ENCODE measurements at regions not wholly inside any gene's neighbourhood (a gene's known extent, or its start where the extent isn't known, plus 50 kb on each side); places are given as distances from the start of the nearest gene placed in this dataset.

DNA sequence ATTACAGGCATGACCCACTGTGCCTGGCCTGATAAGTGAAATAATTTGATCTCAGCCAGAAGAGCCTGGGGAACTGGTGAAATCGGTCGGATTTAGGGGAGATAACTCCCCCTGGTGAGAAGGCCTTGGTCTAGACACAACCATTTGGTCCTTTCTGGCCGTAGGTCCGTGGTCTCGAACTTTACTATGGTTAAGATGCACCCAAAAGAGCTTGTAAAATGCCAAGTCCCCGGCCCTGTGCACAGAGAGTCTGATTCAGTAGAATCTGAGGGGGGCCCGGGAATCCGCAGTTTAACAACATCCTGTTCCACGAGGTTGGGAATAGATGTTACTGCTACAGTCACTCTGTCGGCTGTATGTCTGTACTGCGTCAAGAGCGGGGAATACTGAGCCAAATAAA is 140.7 kb downstream of the C9orf50 start:
- ChIA-PET CTCF (no interaction called here), POLR2A (ENCODE audit: unreplicated experiment) (interaction anchor here (0.5 kb wide), 1 partner anchor 306 kb away, joined by 9 read pairs; no protein-coding TSS in a partner anchor)
- dilution Hi-C loops (cut with HindIII; ENCODE audit: low sequenced_read_pairs, unreplicated experiment) = no loop called here
- no TSS peak for BruUV-seq (replicated peaks)
- H2AFZ ChIP-seq (replicated peaks; ENCODE audit: low read length, poor library complexity) = peak overlapping the region; percentile 24
- ATAC-seq (ENCODE audit: low read depth) (no peak), DNase-seq (no peak)
- no peaks in the 10 kb centered on the region for H3K36me3 ChIP-seq (ENCODE audit: control insufficient read depth, insufficient read depth, low read length)
- peak overlapping the region; percentile 92 for H3K14ac ChIP-seq (replicated peaks; ENCODE audit: low read depth, low read length)
- H3K18ac ChIP-seq (ENCODE audit: low read depth, low read length) = peak overlapping the region; percentile 6; the same call in 1 of the 2 replicates
- intact Hi-C loops (cut with micrococcal nuclease) = no loop called here
- H4K91ac ChIP-seq (ENCODE audit: insufficient read depth, low read depth, low read length) = peak overlapping the region; percentile 97
- H3K4me1 ChIP-seq (ENCODE audit: control insufficient read depth, insufficient read depth, low read length) = peaks cover 31% of the 10 kb centered on the region
- peak overlapping the region; percentile 85 for H2AK9ac ChIP-seq (replicated peaks; ENCODE audit: low read depth, low read length, poor library complexity)
- peak overlapping the region; percentile 77; the same call in 1 of the 2 replicates for H3K23ac ChIP-seq (ENCODE audit: low read depth, low read length)
- peaks cover 15 to 28% of the 10 kb centered on the region in 2 experiments for H3K79me1 ChIP-seq (ENCODE audit: low read depth in 1 of 2, low read length in 2 of 2)
- in situ Hi-C loops (cut with MboI; ENCODE audit: low sequenced_read_pairs) = no loop called here
- peaks cover 39% of the 10 kb centered on the region for H3K9me1 ChIP-seq (ENCODE audit: insufficient read depth, low read length)
- peak overlapping the region; percentile 73 for H2BK5ac ChIP-seq (ENCODE audit: low read depth, low read length, poor library complexity, severe bottlenecking)
- peak overlapping the region; percentile 97 for H2AK5ac ChIP-seq (ENCODE audit: low read depth, low read length)
- WGBS, 2 experiments (ENCODE audit: extremely low coverage in 2 of 2, insufficient read length in 1 of 2) = 56% methylated on average over 7 of the region's 12 CpGs; no CpG with 5 or more reads in 1 of the 2 experiments
- peak overlapping the region; percentile 36 for H3K27ac ChIP-seq (ENCODE audit: insufficient read depth, low read length)
- no peak overlapping the region for H3K9ac ChIP-seq (ENCODE audit: low read depth, low read length)
- no peak overlapping the region for H3K4me2 ChIP-seq (ENCODE audit: low read depth, low read length)
- no peaks in the 10 kb centered on the region for H4K20me1 ChIP-seq (ENCODE audit: insufficient read depth, low read length)
- H3K4ac ChIP-seq (ENCODE audit: low read depth, low read length) = peak overlapping the region; percentile 98
- peak overlapping the region; percentile 41 for H4K5ac ChIP-seq (ENCODE audit: low read depth, low read length)
- peak overlapping the region; percentile 92; the same call in 2 of the 3 replicates for H2BK15ac ChIP-seq (ENCODE audit: low read depth, low read length)
- H2BK20ac ChIP-seq (ENCODE audit: low read depth, low read length) = peak overlapping the region; percentile 94
- H3K56ac ChIP-seq (ENCODE audit: extremely low read depth, insufficient read depth, low read length) = no peak overlapping the region; the same call in 1 of the 2 replicates
- H2BK120ac ChIP-seq (ENCODE audit: low read depth, low read length) = peak overlapping the region; percentile 95
- no peaks in the 10 kb centered on the region for H3K9me3 ChIP-seq (ENCODE audit: control insufficient read depth, insufficient read depth, low read length)
- TF ChIP-seq POLR2A (IDR thresholded peaks at IDR 0.05; ENCODE audit: low read depth, low read length) (no peak), RCOR1 (IDR thresholded peaks at IDR 0.05; ENCODE audit: insufficient replicate concordance, low read length) (no peak), MXI1 (IDR thresholded peaks at IDR 0.05; ENCODE audit: borderline replicate concordance, low read depth, low read length) (no peak), NFE2L2 (IDR thresholded peaks at IDR 0.05; ENCODE audit: low read depth, low read length) (no peak), CTCF (conservative IDR thresholded peaks at IDR 0.05; ENCODE audit: low read depth, low read length) (no peak; the same call in 1 of the 2 replicates)
- TF ChIP-seq, protein P1, sequence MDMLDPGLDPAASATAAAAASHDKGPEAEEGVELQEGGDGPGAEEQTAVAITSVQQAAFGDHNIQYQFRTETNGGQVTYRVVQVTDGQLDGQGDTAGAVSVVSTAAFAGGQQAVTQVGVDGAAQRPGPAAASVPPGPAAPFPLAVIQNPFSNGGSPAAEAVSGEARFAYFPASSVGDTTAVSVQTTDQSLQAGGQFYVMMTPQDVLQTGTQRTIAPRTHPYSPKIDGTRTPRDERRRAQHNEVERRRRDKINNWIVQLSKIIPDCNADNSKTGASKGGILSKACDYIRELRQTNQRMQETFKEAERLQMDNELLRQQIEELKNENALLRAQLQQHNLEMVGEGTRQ (IDR thresholded peaks at IDR 0.05; ENCODE audit: low read depth, low read length) = no peak
- H3K4me3 ChIP-seq (ENCODE audit: insufficient read depth, low read depth, low read length) = no peak overlapping the region
- no peaks in the 10 kb centered on the region for H3K27me3 ChIP-seq (ENCODE audit: control insufficient read depth, insufficient read depth, low read length)
- peak overlapping the region; percentile 83 to 96; a peak in 3 of 4 replicates for H4K8ac ChIP-seq (ENCODE audit: low read depth in 2 of 2, low read length in 2 of 2)
